GM12872 (cell line): ENCODE measurements at regions not wholly inside any gene's neighbourhood (a gene's known extent, or its start where the extent isn't known, plus 50 kb on each side); places are given as distances from the start of the nearest gene placed in this dataset.

Experiments
- TF ChIP-seq, protein P1 (sequence below): IDR thresholded peaks from 3 replicates; pipeline ENCODE4 v1.5.1; 2011; ENCODE audit warnings: low read depth, mild to moderate bottlenecking, low read length, moderate library complexity; ENCODE audit not compliant: insufficient read depth

DNA sequence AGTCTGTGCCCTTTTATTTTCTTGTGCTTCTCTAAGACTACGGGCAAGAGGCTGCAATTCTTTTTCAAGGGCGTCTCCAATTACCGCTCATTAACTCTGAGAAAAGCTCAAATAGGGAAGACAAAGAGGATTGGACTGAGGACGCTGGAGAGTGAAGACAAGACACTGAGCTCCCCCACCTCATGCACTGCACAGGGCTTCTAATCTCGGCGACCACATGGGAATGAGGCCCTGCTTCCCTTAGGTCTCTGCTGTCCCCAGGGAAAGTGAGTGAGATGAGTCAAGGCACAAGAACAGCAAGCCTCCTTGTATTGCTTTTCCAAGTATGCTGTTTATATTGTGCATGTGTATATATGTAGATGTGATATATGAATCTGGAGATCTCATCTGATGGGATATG, 392.2 kb upstream of the CFAP20DC start:
- TF ChIP-seq, protein P1, sequence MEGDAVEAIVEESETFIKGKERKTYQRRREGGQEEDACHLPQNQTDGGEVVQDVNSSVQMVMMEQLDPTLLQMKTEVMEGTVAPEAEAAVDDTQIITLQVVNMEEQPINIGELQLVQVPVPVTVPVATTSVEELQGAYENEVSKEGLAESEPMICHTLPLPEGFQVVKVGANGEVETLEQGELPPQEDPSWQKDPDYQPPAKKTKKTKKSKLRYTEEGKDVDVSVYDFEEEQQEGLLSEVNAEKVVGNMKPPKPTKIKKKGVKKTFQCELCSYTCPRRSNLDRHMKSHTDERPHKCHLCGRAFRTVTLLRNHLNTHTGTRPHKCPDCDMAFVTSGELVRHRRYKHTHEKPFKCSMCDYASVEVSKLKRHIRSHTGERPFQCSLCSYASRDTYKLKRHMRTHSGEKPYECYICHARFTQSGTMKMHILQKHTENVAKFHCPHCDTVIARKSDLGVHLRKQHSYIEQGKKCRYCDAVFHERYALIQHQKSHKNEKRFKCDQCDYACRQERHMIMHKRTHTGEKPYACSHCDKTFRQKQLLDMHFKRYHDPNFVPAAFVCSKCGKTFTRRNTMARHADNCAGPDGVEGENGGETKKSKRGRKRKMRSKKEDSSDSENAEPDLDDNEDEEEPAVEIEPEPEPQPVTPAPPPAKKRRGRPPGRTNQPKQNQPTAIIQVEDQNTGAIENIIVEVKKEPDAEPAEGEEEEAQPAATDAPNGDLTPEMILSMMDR, result no peak

DNA sequence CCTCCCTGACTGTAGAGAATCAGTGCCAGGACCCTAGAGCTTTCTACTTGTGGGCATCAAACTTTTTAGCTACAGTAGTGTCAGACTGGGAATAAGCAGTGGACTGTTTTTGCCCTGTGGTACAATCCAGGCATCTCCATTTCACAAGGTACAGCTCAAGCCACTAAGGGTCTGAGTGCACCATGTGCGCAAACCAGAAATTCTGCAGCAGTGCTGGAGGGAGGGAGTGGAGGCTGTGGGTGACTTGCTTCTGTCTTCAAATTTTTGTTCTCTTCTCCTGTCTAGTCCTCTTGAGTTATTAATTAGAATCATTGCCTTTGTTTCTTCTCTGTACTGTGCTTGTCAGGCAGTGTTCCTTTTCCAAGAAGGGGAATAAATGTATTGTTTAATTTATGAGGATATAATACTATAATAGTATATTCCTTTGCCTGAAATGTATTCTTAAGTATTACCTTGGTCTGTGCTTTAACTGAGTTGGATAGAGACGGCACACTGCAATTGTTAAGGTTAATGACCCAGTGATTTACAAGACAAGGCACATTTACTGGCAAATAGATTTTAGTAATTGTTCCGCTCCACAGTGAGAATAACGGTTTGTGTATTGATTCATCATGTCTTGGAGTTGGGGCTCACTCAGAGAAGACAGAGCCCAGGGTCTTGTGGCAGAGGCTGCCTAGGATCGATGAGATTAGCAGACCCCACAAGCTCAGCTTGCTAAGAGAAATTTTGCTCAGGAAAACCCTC, 390.6 kb upstream of the CFAP20DC start:
- TF ChIP-seq, protein P1, result no peak

DNA sequence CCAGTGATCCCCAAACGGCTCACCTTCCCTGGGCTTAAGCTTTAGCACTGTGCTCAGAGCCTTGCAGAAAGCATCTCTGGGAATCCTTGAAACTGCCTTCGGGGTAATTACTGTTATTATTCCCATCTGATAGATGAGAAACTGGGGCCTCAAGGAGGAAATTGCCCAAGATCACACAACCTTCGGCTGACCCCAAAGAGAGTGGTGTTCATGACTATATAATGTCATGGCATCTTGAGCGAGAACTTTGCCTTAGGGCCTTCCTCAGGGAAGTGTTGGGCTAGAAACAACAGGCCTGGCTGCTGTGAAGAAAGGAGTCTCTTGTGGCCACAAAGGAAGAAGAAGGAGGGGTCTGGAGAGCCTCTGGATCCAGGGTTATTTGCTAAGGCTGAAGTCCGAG, 388.7 kb upstream of the CFAP20DC start:
- TF ChIP-seq, protein P1, result no peak

DNA sequence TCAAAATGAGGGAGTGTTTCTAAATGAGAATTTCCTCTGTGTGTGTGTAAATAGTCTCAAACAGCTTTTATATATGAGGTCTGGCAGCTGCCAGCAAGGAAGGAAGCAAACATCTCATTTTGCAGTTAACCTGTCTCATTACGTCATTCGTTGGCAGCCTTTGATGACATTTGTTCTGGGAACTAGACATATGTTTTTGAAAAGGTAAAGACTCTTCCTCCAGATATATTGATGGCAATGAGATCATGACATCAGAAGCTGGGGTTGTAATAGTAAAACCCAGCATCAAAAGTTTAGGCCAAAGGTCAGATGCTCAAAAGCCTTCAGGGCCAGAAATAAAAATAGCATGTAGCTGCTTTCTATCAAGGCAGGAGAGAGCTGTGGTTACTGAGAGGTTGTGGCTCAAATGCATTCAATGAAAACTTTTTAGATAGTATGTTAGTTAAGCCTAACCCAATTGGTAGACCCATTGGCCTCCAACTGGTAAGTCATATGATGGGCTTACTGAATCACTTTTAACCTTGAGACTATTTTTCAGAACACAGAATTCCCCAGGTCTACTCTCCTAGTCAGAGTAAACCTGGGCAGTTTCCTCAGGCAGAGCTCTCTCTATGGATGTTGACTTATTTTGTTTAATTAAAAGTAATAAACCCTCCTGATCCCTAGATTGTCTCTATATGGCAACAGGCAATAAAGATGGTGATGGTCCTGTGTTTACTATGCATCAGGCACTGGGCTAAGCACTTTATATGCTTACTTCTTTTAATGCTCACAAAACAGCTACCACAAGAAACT, 386.5 kb upstream of the CFAP20DC start:
- TF ChIP-seq, protein P1, result no peak

DNA sequence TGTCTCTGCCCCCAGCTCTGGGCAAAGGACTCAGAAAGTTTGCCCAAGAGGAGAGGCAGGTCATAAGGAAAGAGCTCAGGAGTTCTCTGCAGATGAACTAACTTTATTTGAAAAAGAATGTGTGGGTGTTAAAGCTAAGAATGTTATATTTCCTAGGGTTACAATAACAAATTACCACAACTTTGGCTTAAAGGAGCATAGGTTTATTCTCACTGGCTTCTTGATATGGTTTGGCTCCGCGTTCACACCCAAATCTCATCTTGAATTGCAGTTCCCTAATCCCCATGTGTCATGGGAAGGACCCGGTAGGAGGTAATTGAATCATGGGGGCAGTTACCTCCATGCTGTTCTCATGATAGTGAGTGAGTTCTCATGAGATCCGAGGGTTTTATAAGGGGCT, 383.7 kb upstream of the CFAP20DC start:
- TF ChIP-seq, protein P1, result no peak

DNA sequence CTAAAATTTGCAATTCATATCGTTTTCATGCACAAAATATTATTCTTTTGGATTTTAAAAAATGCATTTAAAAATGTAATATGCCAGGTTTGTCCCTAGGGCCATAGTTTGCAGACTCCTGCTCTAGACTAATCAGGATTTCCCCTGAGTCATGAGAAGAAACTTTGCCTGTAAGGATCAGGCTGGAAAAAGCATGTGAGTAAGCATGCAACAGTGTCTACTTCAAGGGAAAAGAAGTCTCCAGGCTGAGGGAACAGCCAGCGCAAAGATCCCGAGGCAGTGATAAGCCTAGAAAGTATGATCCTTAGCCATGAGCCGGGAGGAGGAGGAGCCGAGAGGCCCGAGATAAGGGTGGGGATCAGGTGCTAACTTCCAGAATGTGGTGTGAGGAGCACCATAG, 382.8 kb upstream of the CFAP20DC start:
- TF ChIP-seq, protein P1, result no peak

DNA sequence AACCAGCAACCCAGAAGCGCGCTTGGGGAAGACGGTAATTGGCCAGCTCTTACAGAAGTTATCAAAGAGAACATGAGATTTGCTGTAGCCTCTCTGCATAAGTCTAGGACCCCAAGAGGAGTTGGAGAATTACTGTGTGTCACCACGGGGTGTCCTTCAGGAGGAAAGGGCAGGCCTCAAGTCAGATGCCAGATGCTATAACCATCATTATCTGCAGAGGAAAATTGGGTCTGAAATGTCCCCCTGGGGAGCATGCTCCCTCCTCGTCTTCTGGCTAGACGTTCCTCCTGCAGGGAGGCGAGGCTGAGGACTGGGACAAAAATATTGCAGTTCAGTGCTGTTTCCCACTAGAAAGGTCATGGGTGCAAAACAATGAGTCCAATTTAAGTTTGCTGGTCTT, 380.5 kb upstream of the CFAP20DC start:
- TF ChIP-seq, protein P1, result no peak
